IPS DF 6.9 (cell line): ENCODE measurements at regions not wholly inside any gene's neighbourhood (a gene's known extent, or its start where the extent isn't known, plus 50 kb on each side); places are given as distances from the start of the nearest gene placed in this dataset.

Experiments
- DNase-seq: peaks from one replicate; pipeline ENCODE4 v3.0.0-alpha.2; 2013; ENCODE audit warnings: low read depth, low spot score
- H3K27ac ChIP-seq: one replicate; pipeline ENCODE4 v1.5.1; 2013; ENCODE audit warnings: low read length, control low read depth
- H3K27me3 ChIP-seq: 2 replicates; pipeline ENCODE4 v1.6.1; 2013; ENCODE audit warnings: mild to moderate bottlenecking, low read length; ENCODE audit not compliant: control insufficient read depth, insufficient read depth
- H3K36me3 ChIP-seq: 2 replicates; pipeline ENCODE4 v1.6.1; 2013; ENCODE audit warnings: low read length; ENCODE audit not compliant: control insufficient read depth, insufficient read depth
- H3K4me1 ChIP-seq: 2 replicates; pipeline ENCODE4 v1.6.1; 2013; ENCODE audit warnings: low read length; ENCODE audit not compliant: control insufficient read depth, insufficient read depth
- H3K4me3 ChIP-seq: 2 replicates; pipeline ENCODE4 v1.5.1; 2013; ENCODE audit warnings: mild to moderate bottlenecking, low read length
- H3K9me3 ChIP-seq: 2 replicates; pipeline ENCODE4 v1.6.1; 2013; ENCODE audit warnings: low read length, inconsistent platforms; ENCODE audit not compliant: control insufficient read depth, insufficient read depth
- WGBS: extraction: QIAGEN DNeasy Blood & Tissue Kit; methylation state at CpG from one replicate; pipeline ENCODE4 v1.1.7; 2013; ENCODE audit warnings: mixed read lengths, missing lambda C conversion rate; ENCODE audit not compliant: insufficient read length, insufficient coverage; 5-methylcytosine and 5-hydroxymethylcytosine counted together

DNA sequence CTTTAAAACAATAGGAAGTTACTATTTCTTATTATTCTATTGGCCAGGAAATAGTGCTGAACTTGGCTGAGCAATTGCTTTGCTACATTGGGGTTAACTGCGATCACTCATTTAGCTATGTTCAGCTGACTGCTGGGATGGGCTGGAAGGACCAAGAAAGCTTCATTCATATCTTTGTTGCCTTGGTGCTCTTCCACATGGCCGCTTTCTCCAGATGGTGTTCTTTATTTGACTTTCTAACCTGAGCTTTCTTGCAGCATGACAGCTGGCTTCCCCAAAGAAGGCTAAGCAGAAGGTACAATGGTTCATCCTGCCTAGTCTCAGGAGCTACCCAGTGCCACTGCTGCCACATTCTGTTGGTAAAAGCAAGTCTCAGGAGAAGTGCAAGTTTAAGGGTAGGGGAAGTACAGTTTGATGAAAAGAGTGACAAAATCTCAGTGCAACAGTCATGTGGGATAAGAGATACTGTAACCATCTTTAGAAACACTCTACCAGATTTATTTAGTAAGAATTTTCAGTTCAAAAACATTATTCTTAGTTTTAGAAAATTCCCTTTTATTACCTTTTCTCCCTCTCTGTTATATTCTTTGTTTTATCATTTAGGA is 180.6 kb upstream of the RBMS1 start:
- no CpG with 5 or more reads among the region's 2 CpGs for WGBS
- Histone ChIP-seq H3K4me1 (no peaks in the 10 kb centered on the region), H3K27me3 (no peaks in the 10 kb centered on the region), H3K27ac (no peak overlapping the region), H3K36me3 (no peaks in the 10 kb centered on the region), H3K9me3 (no peaks in the 10 kb centered on the region), H3K4me3 (no peak overlapping the region)
- no peak for DNase-seq

- Histone ChIP-seq H3K27me3 (no peaks in the 10 kb centered on the region), H3K27ac (no peak overlapping the region), H3K4me1 (no peaks in the 10 kb centered on the region), H3K4me3 (no peak overlapping the region), H3K9me3 (no peaks in the 10 kb centered on the region), H3K36me3 (no peaks in the 10 kb centered on the region)
- DNase-seq, result no peak
- WGBS, result no CpG with 5 or more reads among the region's 7 CpGs
Observed at GRCh38 chr2:160679686-160680085, 186.1 kb upstream of the RBMS1 start.

- no peak overlapping the region for H3K4me3 ChIP-seq
- no peaks in the 10 kb centered on the region for H3K9me3 ChIP-seq
- no peak for DNase-seq
- H3K27me3 ChIP-seq, result no peaks in the 10 kb centered on the region
- H3K36me3 ChIP-seq, result no peaks in the 10 kb centered on the region
- H3K4me1 ChIP-seq, result no peaks in the 10 kb centered on the region
- H3K27ac ChIP-seq, result no peak overlapping the region
Observed at GRCh38 chr2:160680294-160680693, 186.7 kb upstream of the RBMS1 start.

DNA sequence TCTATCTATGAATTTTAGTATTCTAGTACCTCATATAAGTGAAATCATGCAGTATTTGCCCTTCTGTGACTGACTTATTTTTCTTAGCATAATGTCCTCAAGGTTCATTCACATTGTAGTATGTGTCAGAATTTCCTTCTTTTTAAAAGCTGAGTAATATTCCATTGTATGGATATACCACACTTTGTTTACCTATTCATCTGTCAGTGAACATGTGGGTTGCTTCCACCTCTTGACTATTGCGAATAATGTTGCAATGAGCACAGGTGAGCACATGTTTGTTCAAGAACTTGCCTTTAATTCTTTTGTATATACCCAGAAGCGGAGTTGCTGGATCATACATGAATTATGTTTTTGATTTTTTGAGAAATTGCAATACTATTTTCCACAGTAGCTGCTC is 187.4 kb upstream of the RBMS1 start:
- DNase-seq, result no peak
- H3K9me3 ChIP-seq, result no peaks in the 10 kb centered on the region
- H3K4me1 ChIP-seq, result no peaks in the 10 kb centered on the region
- no CpG with 5 or more reads among the region's 2 CpGs for WGBS
- no peak overlapping the region for H3K4me3 ChIP-seq
- no peaks in the 10 kb centered on the region for H3K27me3 ChIP-seq
- H3K27ac ChIP-seq, result no peak overlapping the region
- H3K36me3 ChIP-seq, result no peaks in the 10 kb centered on the region

DNA sequence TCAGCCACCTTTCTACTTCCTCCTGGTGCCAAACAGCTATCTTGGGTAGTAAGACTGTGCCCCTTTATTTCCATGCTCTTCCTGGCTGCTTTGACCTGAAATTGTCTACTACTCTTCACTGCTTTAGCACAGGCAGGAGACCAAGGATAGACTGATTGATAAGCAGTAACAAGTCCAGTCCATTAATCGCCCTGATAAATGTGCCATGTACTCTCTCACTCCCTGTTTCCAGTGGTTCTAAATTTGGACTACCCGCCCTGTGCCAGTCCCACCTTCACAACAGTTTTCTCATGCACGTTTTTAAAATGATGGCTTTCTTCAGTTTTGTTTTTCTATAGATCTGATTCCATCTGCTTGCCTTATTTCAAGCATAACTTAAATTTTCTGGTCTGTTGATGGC is 189.6 kb upstream of the RBMS1 start:
- Histone ChIP-seq H3K27me3 (no peaks in the 10 kb centered on the region; the same call in 1 of the 2 replicates), H3K4me3 (no peak overlapping the region), H3K9me3 (no peaks in the 10 kb centered on the region), H3K4me1 (no peaks in the 10 kb centered on the region), H3K36me3 (no peaks in the 10 kb centered on the region), H3K27ac (no peak overlapping the region)
- no peak for DNase-seq
- no CpG with 5 or more reads among the region's 3 CpGs for whole genome bisulfite sequencing

GRCh38 chr2:160687629-160688028 is 194.0 kb upstream of the RBMS1 start:
- Histone ChIP-seq H3K4me1 (no peaks in the 10 kb centered on the region), H3K27ac (no peak overlapping the region), H3K4me3 (no peak overlapping the region), H3K9me3 (no peaks in the 10 kb centered on the region), H3K27me3 (no peaks in the 10 kb centered on the region; the same call in 1 of the 2 replicates), H3K36me3 (no peaks in the 10 kb centered on the region)
- no peak for DNase-seq
- 100% methylated on average over 4 of the region's 7 CpGs for WGBS

DNA sequence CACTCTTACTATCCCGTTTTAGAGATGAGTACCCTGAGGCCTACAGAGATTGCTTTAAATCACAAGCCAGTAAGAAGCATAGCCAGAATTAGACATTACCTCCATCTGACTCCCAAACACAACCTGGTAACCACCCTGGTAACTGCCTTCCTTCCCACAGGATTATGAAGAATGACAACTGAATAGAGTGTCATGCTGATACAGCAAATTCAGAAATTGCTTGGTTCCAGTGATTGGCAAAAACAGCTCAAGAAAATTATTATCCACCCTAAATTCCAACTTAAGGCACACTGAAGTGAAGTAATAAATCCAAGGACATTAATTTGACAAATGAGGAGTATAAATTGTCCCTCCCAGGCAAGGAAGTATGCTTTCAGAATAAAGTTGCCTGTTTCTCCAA is 195.8 kb upstream of the RBMS1 start:
- no CpG with 5 or more reads among the region's 1 CpG for WGBS
- no peak for DNase-seq
- no peak overlapping the region for H3K27ac ChIP-seq

DNA sequence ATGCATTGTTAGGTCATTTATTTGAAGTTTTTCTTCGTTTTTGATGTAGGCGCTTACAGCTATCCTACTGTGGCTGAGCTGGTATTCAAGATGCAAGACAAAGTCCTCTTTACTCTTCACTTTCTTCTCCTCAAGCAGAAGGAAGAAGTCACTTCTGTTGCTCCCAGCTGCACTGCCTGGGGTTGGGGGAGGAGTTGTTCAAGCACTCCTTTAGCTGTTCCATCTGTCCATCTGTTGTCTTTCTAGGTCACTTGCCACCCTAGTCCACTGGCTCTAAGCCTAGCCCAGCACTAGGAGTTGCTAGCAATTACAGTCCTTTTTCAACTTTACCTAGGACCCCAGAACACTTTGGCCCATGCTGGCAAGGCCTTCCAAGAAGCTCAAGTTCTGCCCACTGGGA is 200.6 kb upstream of the RBMS1 start:
- no peak for DNase-seq
- WGBS, result no CpG with 5 or more reads among the region's 2 CpGs
- Histone ChIP-seq H3K27ac (no peak overlapping the region), H3K9me3 (no peaks in the 10 kb centered on the region), H3K4me3 (no peak overlapping the region), H3K4me1 (no peaks in the 10 kb centered on the region), H3K36me3 (no peaks in the 10 kb centered on the region), H3K27me3 (no peaks in the 10 kb centered on the region)

More for the DNA sequence above, 195.8 kb upstream of the RBMS1 start:
- no peaks in the 10 kb centered on the region; the same call in 1 of the 2 replicates for H3K27me3 ChIP-seq
- H3K36me3 ChIP-seq, result no peaks in the 10 kb centered on the region
- no peaks in the 10 kb centered on the region for H3K9me3 ChIP-seq
- no peaks in the 10 kb centered on the region for H3K4me1 ChIP-seq
- H3K4me3 ChIP-seq, result no peak overlapping the region

GRCh38 chr2:160694631-160695030 is 201.0 kb upstream of the RBMS1 start:
- Histone ChIP-seq H3K4me1 (no peaks in the 10 kb centered on the region), H3K9me3 (no peaks in the 10 kb centered on the region), H3K27ac (no peak overlapping the region), H3K4me3 (no peak overlapping the region), H3K27me3 (no peaks in the 10 kb centered on the region), H3K36me3 (no peaks in the 10 kb centered on the region)
- no CpG with 5 or more reads among the region's 2 CpGs for whole genome bisulfite sequencing
- no peak for DNase-seq

DNA sequence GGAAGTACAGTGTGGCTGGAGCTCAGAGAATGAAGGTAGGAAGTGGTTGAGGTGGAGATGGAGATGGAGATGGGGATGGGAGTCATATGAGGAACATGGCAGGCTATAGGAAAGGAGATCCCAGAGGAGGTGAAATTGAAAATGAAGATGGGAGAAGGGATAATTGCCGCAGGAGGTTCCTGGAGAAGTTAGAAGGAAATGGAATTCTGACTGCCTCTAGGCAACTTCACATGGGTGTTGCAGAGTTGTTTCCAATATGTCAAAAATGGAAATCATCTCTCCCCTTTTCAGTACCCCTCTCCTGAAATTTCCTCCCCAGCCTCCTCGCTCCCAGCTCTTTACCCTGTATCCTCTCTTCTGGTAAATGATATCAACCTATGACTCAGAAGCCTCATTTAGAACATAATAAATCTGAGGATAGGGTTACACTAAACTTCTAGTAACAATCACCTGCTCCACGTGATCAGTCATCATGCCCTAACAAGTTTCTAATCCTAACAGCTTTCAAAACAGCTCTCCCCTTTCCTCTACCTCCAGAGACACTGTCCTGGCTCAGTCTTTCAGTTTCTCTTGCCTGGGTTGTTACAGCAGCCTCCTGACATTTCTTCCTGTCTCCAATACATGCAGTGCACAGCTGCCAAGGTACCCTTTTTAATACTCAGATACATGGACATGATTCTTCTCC is 201.9 kb upstream of the RBMS1 start:
- Histone ChIP-seq H3K4me3 (no peak overlapping the region), H3K36me3 (no peaks in the 10 kb centered on the region), H3K27ac (no peak overlapping the region), H3K27me3 (no peaks in the 10 kb centered on the region), H3K4me1 (no peaks in the 10 kb centered on the region), H3K9me3 (no peaks in the 10 kb centered on the region)
- no peak for DNase-seq
- WGBS, result no CpG with 5 or more reads among the region's 3 CpGs

DNA sequence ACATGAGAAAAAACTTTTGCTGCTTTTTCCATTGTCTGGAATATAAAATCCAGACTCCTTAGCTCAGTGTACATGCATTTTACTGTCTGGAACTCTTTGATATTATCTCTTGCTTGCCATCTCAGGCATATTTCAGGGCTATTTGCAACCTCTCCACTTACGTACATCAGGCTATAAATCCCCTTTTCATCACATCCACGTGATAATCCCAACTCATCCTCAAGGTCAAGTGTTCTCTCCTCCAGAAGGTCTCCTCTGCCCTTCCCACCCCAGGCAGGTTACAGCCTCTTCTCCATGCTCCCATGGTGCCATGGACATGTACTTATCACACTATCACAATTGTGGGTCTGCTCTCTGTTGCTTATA is 202.5 kb upstream of the RBMS1 start:
- no peaks in the 10 kb centered on the region for H3K27me3 ChIP-seq
- no peak overlapping the region for H3K27ac ChIP-seq
- DNase-seq, result no peak
- no peak overlapping the region for H3K4me3 ChIP-seq
- H3K4me1 ChIP-seq, result no peaks in the 10 kb centered on the region
- H3K36me3 ChIP-seq, result no peaks in the 10 kb centered on the region
- no CpG with 5 or more reads among the region's 2 CpGs for WGBS
- no peaks in the 10 kb centered on the region for H3K9me3 ChIP-seq
